Stimulated activated naive CD4-positive, alpha-beta T cell treated with Interleukin-2 at 50 U/mL for 16 hours (primary cell): ENCODE measurements at regions not wholly inside any gene's neighbourhood (a gene's known extent, or its start where the extent isn't known, plus 50 kb on each side); places are given as distances from the start of the nearest gene placed in this dataset.

ENCODE experiments used
- DNase-seq: peaks from one replicate; lab custom pipeline; 2025; lab: John Stamatoyannopoulos, UW

GRCh38 chr2:193556766-193557470, 1362.2 kb upstream of the TMEFF2 start:
- DNase-seq = no peak

GRCh38 chr2:193549661-193550060, 1354.9 kb upstream of the TMEFF2 start:
- DNase-seq = no peak

GRCh38 chr2:193542762-193543161, 1348.0 kb upstream of the TMEFF2 start:
- DNase-seq = no peak

- DNase-seq = no peak
Observed at GRCh38 chr2:193539188-193539587, 1344.5 kb upstream of the TMEFF2 start.

- DNase-seq = no peak
Observed at GRCh38 chr2:193538061-193538460, 1343.3 kb upstream of the TMEFF2 start.

- no peak for DNase-seq
Observed at GRCh38 chr2:193537531-193537930, 1342.8 kb upstream of the TMEFF2 start.

- DNase-seq = no peak
Observed at GRCh38 chr2:193528458-193528857, 1333.7 kb upstream of the TMEFF2 start.

- DNase-seq = no peak
Observed at GRCh38 chr2:193527146-193527545, 1332.4 kb upstream of the TMEFF2 start.

GRCh38 chr2:193523662-193524061, 1328.9 kb upstream of the TMEFF2 start:
- DNase-seq = no peak

GRCh38 chr2:193521523-193521922, 1326.8 kb upstream of the TMEFF2 start:
- no peak for DNase-seq

- DNase-seq = no peak
Observed at GRCh38 chr2:193520709-193521458, 1326.2 kb upstream of the TMEFF2 start.

- no peak for DNase-seq
Observed at GRCh38 chr2:193518041-193518817, 1323.5 kb upstream of the TMEFF2 start.

GRCh38 chr2:193517615-193518014, 1322.9 kb upstream of the TMEFF2 start:
- no peak for DNase-seq

GRCh38 chr2:193506035-193506434, 1311.3 kb upstream of the TMEFF2 start:
- no peak for DNase-seq

- no peak for DNase-seq
Observed at GRCh38 chr2:193505620-193506019, 1310.9 kb upstream of the TMEFF2 start.

GRCh38 chr2:193502363-193503035, 1307.8 kb upstream of the TMEFF2 start:
- DNase-seq = no peak

- DNase-seq = no peak
Observed at GRCh38 chr2:193496786-193497185, 1302.1 kb upstream of the TMEFF2 start.

- DNase-seq = no peak
Observed at GRCh38 chr2:193482557-193482956, 1287.8 kb upstream of the TMEFF2 start.

- no peak for DNase-seq
Observed at GRCh38 chr2:193480187-193480586, 1285.5 kb upstream of the TMEFF2 start.

- no peak for DNase-seq
Observed at GRCh38 chr2:193476171-193476800, 1281.6 kb upstream of the TMEFF2 start.

GRCh38 chr2:193475038-193475437, 1280.3 kb upstream of the TMEFF2 start:
- DNase-seq = no peak

GRCh38 chr2:193469251-193469650, 1274.5 kb upstream of the TMEFF2 start:
- no peak for DNase-seq
